ENCODE measurements at regions not wholly inside any gene's neighbourhood (a gene's known extent, or its start where the extent isn't known, plus 50 kb on each side); places are given as distances from the start of the nearest gene placed in this dataset.
"Not testable (repeated sequence)": the region's sequence is repeated elsewhere in the genome, so short reads cannot be mapped to it uniquely, and the experiment has no call there.

- no peak for DNase-seq
Measured at GRCh38 chr7:84729284-84729683, 457.6 kb downstream of the SEMA3D start.

- no peak for DNase-seq
Measured at GRCh38 chr7:84722734-84723133, 464.1 kb downstream of the SEMA3D start.

GRCh38 chr7:84722086-84722485 is 464.8 kb downstream of the SEMA3D start:
- DNase-seq = no peak

- no peak for DNase-seq
Measured at GRCh38 chr7:84720456-84721097, 466.3 kb downstream of the SEMA3D start.

- DNase-seq = no peak
Measured at GRCh38 chr7:84714765-84715164, 472.1 kb downstream of the SEMA3D start.

- no peak for DNase-seq
Measured at GRCh38 chr7:84712374-84713121, 474.3 kb downstream of the SEMA3D start.

GRCh38 chr7:84710538-84710937 is 476.3 kb downstream of the SEMA3D start:
- not testable (repeated sequence) for DNase-seq

- no peak for DNase-seq
Measured at GRCh38 chr7:84705706-84706105, 481.1 kb downstream of the SEMA3D start.

- DNase-seq = no peak
Measured at GRCh38 chr7:84705079-84705478, 481.8 kb downstream of the SEMA3D start.

GRCh38 chr7:84704380-84704779 is 482.5 kb downstream of the SEMA3D start:
- DNase-seq = no peak

- no peak for DNase-seq
Measured at GRCh38 chr7:84701524-84702306, 485.1 kb downstream of the SEMA3D start.

- no peak for DNase-seq
Measured at GRCh38 chr7:84700563-84701370, 486.1 kb downstream of the SEMA3D start.

- DNase-seq = no peak
Measured at GRCh38 chr7:84697506-84697905, 489.4 kb downstream of the SEMA3D start.

GRCh38 chr7:84693483-84693882 is 493.4 kb downstream of the SEMA3D start:
- DNase-seq = no peak

- no peak for DNase-seq
Measured at GRCh38 chr7:84688671-84689070, 494.1 kb upstream of the SEMA3A start.

GRCh38 chr7:84686373-84686772 is 491.8 kb upstream of the SEMA3A start:
- DNase-seq = no peak

- DNase-seq = no peak
Measured at GRCh38 chr7:84684836-84685480, 490.4 kb upstream of the SEMA3A start.

- DNase-seq = no peak
Measured at GRCh38 chr7:84682543-84682942, 488.0 kb upstream of the SEMA3A start.

- DNase-seq = no peak
Measured at GRCh38 chr7:84678841-84679240, 484.3 kb upstream of the SEMA3A start.

GRCh38 chr7:84677117-84677732 is 482.6 kb upstream of the SEMA3A start:
- DNase-seq = no peak

GRCh38 chr7:84675633-84676034 is 481.0 kb upstream of the SEMA3A start:
- no peak for DNase-seq
